GM21529 (cell line): ENCODE measurements at regions not wholly inside any gene's neighbourhood (a gene's known extent, or its start where the extent isn't known, plus 50 kb on each side); places are given as distances from the start of the nearest gene placed in this dataset.

Experiments used
- ATAC-seq: cut with Tn5 transposase; IDR thresholded peaks from one replicate; pipeline ENCODE4 v1.9.1; 2021; ENCODE audit not compliant: unreplicated experiment

DNA sequence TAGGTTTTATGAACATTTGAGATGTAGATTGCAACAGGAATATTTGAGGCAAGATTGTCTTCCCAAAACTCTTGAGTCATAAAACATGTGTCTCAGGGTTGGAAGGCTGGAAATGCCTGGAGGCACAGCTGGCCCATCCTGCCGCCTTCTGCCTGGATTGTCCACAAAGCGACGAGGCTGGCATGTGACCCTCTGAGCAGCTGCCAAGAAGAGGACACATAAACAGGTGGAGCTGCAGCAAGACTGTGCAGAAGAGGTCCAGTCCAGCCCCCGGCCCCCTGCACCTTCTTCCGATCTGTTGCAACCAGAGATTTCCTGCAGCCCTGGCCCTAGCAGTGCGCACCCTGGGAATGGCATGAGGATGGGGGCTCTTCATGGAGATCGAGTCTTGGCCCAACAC, 101.9 kb upstream of the BCOR start:
- ATAC-seq: no peak

DNA sequence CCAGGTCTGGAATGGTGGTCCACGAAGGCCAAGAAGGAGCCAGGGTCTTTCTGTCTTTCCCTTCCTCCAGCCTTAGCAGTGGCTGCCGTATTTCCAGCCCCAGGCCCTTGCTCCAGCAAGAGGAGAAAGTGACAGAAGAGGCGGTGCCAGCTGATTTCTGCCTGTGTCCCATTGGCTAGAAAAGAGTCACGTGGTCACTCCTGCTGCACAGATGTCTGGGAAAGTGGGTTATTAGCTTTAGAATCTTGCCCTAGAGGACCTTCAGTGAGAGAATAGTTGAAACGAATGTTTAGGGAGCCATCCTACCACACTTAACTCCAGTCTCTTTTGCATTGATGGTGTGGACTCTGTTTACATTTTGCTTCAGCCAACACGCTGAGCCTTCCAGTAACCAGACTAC, 99.3 kb upstream of the BCOR start:
- no peak for ATAC-seq

DNA sequence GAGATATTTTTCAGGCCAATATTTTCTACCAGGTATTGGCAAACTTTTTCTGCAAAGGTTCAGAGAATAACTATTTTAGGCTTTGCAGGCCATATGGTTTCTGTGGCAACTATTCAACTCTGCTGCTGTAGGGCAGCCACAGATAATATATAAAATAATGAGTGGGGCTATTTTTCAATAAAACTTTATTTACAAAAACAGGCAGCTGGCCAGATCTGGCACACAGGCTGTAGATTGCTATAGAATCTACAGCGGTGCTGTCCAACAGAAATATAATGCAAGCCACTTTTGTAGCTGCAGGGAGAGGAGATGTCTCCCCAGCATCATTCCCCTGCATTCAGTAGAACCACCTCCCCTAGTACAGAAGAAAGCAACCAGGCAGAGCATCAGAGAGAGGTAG, 97.6 kb upstream of the BCOR start:
- no peak for ATAC-seq

DNA sequence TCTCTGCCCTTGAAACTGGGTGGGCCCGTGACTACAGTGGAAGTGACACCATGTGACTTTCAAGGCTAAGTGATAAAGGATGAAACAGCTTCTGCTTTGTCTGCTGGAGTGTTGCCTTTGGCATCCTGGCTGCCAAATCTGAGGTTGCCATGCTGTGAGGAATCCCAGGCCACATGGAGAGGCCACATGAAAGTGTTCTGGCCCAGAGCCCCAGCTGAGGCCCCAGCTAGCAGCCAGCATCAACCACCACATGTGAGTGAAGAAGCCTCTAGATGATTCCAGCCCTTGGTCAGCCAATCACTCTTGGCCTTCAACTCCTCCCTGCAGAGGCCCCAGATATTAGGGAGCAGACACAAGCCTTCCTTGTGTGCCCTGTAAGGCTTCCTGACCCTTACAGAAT, 94.4 kb upstream of the BCOR start:
- no peak for ATAC-seq

DNA sequence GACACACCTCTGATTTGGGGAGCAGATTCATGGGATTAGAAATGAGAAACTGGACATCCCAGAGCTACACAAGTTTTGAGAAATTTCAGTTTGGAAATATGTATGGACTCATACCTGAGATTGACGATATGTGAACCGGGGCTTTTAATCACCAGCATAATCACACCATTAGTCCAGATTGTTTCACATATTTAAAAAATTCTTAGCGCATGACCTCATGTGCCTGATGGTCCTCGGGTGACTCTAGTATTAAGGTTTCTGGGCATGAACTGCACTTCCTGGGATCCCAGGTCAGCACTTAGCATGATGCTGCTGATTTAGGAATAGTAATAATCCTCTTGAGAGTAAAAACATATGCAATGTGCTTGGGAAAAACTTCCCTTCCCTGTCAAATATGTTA, 91.9 kb upstream of the BCOR start:
- ATAC-seq: no peak

DNA sequence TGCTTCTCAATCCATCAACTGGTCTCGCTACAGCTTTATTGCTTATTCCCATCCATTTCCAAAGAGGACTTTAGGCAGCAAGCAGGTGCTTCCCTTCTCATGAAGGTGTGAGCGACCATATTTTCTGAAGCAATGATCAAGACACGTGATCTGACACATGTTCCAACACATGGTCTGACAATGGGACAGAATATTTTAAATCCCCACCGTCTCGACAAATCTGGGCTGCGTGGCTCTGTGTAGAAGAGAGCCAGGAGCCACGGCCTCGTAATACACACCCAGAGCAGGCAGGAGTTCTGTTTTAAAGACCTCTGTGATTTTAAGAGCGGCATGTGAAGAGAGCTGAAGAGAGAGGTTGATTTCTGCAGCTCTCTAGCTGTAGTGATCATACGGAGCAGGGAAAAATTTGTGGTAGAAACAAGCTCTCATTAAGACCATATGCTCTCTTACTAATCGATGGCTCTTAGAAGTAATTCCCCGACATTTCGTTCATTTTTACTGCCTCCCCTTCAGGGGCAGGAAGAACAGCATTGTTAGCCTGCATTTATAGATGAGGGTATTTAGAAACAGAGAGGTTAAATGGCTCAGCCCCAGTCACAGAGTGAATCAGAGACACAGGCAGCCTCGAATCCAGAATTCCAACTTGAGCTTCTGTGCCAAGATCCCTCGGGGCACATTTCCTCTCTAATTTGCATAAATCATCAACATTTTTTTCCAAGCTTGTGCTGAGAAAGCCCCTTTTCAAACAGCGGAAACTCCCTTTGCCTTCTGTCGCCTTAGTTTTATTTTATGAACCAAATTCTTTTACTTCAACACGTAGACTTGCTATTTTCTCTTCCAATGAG, 91.0 kb upstream of the BCOR start:
- no peak for ATAC-seq

DNA sequence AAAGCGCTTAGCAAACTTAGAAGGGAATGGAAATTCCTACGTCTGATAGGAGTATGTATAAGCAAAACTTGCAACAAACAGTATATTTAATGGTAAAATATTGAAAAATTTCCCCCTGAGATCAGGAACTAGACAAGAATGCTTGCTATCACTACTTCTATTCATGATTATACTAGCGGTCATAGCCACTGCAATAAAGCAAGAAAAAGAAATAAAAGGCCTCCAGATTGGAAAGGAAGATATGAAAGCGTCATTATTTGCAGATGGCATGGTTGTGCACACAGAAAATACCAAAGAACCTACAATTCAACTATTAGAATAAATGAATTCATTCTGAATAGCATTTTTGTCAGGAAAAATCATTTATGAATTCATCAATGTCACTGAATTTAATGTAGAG, 87.2 kb upstream of the BCOR start:
- ATAC-seq: no peak

DNA sequence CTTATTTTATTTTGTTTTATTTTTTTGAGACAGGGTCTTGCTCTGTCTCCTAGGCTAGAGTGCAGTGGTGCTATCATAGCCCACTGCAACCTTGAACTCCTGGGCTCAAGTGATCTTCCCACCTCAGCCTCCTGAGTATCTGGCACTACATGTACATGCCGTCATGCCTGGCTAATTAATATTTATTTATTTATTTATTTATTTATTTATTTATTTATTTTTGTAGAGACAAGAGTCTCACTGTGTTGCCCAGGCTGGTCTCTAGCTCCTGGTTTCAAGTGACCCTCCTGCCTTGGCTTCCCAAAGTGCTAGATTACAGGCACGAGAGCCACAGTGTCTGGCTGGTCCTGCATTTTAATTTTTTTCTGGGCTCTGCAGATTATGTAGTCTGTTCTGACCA, 84.9 kb upstream of the BCOR start:
- ATAC-seq: no peak

DNA sequence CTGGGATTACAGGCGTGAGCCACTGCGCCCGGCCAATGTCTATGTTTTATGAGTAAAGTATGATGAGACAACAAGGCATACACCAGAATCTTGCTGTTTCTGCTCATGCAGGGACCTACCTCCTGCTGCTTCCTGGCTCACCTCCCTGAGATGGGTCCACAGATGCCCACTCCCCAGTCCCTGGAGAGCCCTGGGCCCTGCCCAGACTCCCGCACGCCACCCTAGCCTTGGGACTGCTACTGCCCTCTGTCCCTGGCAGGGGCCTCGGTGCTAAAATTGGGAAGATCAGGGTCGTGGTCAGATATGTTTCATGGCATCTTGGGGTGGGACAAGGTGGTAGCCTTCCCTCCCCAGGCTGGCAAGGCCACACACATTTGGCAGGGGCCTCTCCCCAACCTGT, 84.3 kb upstream of the BCOR start:
- no peak for ATAC-seq

DNA sequence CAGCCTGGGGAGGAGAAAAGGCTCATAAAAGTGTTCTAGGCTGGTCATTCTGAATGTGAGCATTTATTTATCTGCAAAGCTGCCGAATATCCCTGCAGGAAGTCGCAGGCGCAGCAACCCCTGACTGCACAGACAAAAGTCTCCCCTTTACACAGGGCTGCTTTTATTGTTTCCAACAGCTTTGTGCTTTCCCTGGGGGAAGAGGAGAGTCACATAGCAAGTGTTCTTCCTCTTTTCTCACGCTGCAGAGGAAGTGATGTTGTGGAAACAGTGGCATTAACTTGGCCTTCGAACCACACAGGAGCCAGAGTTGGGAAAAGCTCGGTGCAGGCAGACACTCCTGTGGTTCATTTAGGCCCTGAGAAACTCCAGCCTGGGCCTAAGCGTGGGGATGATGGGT, 81.5 kb upstream of the BCOR start:
- no peak for ATAC-seq

DNA sequence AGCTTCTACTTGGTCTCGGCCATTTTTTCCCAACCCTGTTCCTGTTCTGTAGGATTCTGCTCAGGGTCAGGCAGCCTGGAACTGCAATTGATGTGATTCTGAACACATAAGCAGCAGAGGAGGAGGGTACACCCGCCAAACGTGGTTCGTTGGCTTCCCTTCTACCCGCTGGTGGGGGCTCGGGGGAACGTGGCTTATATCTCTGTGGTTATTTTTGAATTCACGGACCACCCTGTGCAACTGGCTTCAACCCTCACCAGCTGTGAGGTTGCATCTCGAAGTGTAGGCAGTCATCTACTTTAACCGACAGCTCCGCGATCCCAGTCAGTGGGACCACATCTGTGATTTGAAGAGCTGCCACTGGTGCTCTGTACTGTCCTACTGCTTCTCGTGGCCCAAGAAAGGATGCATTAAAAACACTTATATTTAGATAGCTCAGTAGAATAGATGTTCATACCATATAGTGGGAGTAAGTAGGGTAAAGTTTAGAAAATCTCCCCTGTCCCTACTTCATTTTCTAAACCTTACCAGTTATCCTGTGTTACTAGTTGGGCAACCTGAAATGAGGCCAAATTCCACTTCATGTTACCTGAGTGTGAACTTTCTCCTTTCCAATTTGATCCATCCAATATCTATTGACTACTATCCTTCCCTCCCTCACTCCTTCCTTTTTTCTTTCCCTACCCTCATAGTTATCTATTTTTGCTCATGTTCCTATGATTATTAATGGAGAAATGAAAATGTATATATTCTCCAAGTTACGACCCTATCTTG, 80.4 kb upstream of the BCOR start:
- no peak for ATAC-seq

DNA sequence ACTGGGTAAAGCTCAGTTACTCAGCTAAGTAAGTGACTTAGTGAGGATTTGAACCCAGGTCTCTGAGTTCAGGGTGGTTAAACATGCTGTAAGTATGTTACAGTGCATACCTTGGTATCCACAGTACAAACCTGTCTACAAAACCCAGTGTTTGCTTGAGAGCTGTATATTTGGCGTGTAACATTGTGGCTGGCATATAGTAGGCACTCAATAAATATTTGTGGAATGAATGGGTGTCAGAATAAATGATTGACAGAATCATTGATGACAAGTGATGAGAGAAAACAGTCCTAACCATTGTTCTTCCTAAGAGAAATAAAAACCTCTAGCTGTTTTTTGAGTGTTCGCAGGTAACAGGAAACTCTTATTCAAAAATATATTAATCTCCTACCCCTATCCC, 79.7 kb upstream of the BCOR start:
- no peak for ATAC-seq

DNA sequence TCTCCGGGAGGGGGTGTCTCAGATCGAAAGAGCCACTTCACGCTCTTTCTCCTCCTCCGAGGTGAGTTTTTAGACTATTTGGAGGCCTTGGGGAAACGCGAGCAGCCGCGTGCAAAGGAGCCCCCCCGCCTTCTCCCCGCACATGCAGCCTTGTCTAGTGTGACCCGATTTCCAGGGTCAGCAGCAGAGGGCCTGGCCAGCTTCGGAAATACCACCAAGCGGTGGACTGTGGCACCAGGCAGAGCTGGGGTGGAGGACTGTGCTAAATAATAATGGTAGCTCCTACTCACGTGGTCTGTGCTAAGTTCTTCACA, 79.3 kb upstream of the BCOR start:
- no peak for ATAC-seq

DNA sequence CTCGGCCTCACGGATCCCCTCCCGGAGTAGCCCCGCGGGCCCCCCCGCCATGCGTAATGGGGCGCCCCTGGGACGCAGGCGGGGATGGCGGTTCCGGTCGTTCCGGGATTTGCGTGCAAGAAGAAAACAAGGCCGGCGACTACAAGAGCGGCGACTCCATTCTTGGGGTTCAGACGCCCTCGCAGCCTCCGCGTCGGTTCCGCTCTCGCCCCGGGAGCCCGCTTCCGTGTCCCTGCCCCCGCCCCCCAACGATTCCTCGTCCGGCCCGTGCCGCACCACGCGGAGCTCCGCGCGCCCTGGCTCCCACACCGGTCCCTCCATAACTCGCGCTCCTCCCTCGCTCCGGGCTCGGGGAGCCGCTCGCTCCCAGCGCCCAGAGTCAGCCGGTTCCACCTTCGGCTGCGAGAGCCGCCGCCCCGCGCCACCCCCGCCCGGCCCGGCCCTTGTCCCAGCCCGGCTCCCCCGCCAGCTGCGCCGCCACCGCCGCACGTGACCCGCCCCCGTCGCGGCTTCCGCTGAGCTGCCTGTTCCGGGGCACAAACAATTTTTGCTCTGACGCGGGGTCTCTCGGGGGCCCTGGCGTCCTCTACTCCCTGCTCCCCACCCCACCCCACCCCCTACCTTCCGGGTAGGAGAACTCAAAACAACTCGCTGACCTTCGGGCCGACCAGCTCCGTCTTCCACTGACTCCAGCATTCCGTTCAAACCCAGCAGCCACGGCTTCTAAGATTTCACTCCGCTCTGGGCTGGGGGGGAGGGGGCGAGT, 78.8 kb upstream of the BCOR start:
- peak; percentile 21 for ATAC-seq

DNA sequence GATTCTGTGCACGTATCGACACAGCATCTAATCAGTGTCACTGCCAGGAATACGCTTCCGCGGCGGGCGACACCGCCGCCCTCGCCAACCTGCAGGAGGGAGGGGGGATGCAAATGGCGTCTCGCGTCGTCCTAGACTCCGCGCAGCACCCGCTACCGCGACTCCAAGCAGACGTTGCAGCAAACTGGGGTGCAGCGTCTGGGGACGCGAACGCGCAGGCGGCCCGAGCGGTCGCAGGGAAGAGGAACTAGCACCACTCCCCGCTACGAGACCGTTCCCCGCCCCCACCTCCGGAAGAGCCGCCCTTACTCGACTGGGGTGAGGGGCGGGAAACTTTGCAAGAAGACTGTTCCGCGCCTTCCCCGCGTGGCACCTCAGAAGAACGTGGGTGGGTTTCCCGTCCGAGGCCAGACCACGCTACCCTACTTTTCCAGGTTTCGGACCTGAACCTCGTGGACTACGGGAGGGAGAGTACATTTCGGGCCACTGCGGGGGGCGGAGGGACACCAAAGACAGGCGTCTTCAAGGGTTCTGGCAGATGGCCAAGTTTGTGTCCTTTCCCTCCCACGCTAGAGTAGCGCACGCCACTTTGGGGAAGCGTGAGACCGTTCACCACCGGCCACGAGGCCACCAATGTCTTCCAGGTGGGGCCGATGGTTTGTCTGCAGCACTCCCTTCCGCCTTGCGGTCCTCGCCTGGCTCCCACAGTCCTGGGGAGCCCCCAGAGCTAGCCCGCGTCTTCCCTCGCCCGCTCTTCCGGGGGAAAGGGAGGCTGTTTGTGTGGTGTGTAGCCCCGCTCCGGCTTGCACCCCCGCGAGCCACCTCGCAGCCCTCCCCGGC, 78.0 kb upstream of the BCOR start:
- peak; percentile 37 for ATAC-seq

DNA sequence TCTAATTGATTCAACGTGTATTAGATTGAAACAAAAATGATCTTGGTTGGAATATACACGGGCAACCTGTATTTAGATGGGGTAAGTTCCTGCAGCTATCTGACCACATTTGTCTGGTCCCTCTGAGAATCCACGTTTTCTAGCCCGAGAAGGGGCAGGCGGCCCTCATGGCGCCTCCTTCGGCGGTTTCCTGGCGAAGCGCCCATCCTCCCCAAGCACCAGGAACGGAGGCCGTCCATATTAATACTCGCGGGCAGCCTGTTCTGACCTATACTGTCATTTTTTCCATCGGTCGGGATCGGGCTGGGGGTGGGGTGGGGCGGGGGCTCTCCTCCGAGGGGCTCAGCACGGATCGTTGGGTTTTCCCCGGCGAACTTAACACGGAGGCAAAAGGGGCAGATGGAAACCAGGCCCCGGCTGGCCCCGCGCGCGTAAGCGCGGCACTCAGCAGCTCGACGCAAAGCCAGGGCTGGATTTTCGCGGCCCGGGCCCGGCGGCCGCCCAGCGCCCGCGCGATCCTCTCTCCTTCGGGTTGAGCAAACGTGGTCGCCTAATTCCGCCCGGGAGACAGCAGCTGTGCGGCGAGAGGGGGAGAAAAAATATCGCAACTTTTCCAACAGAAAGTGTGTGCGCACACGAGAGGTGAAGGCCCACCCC, 77.2 kb upstream of the BCOR start:
- ATAC-seq: peak; percentile 4

DNA sequence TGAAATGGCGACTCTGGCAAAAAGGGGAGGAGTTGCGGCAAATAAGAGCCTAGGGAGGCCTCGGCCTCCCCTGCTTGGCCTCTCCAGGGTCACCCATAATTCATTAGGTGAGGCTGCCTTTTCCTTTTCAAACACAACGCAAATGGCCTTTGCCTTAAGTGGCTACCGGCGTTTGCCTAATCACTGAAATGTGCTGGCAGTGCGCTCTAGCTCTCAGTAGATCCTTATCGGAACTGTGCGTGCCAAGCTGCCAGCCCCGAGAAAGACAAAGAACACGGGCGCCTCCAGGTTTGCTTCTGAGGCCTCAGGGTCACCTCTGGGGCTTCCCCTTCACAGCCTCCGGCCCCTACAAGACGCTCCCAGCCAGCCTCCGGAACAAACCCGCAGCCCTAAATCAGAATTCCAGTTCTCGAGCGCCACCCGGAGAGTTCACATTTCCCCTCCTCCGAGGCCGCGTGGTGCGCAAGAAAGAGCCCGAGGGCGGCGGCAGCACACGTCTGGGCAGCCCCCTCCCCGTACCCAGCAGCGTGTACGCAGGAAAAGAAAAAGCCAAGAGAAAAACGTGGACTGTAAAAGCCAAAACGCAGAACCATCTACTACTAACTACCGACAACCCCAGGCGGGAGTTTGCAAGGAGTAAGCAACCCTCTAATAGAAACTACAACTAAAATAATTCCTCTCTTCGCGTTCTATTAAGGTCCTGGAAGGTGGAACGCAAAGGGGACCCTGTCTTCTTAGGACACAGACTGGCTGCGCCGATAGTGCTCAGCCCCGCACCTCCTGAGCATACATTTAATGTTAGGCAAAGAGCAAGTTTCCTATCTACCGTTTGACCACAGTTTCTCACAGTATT, 76.5 kb upstream of the BCOR start:
- ATAC-seq: no peak

DNA sequence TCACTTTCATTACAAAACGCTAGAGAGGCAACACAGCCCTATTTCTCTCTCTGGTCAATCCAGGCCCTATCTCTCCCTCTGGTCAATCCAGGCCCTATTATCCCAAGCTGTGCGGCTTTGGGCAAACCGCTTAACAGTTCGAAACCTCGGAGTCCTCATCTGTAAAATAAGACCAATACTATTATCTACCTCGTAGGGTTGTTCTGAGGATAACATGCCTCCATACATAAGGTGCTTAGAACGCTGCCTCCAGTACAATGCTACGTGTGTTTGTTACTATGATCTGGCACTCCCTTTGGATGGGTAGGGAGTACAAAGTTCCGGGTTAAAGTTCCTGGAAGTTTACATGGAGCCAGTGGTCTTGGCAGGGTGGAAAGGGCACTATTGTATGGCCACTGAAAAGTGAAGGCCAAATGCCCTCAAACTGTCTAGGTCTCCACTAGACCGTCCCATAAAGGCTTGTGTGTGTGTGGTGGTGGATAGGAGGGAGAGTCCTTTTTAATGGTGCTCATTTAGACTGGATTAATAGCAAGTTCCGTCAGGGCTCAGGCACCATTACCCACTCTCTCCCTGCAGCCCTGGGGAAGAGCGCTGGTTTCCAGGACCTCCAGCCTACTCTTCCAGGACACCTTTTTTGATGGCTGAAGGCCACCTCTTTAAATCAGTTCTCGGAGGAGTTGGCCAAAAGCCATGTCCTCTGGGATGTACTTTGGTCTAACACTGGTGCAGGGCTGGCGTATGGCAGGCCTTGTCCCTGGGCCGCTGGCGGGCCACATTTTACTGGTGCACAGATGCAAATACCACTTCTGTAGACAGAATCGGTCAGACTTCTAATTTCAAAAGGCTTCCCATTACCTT, 75.6 kb upstream of the BCOR start:
- no peak for ATAC-seq
